Activated gamma-delta T cell treated with Interleukin-2 at 50 U/mL for 16 hours (primary cell): ENCODE measurements at regions not wholly inside any gene's neighbourhood (a gene's known extent, or its start where the extent isn't known, plus 50 kb on each side); places are given as distances from the start of the nearest gene placed in this dataset.

ENCODE experiments used
- DNase-seq: peaks from one replicate; pipeline ENCODE4 v3.0.0-alpha.2; 2020

DNA sequence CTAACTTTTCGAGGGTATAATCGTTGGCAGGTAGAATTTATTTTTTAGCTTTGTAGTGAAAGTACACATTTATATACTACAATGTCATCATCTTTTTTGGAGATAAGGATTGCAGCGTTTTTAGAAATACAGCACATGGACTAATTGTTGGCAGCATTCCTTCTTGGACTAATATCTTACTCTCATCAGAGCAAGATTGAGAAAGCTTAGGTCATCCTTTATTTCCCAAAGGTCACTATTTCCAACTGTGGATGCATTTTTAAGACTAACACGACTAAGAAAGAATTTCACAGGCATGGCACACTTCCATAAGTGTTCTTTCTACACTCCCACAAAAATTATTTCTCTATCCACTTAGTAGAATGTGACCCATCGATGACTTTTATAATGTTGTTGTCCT lies 732.3 kb downstream of the NCAM2 start:
- DNase-seq = no peak

DNA sequence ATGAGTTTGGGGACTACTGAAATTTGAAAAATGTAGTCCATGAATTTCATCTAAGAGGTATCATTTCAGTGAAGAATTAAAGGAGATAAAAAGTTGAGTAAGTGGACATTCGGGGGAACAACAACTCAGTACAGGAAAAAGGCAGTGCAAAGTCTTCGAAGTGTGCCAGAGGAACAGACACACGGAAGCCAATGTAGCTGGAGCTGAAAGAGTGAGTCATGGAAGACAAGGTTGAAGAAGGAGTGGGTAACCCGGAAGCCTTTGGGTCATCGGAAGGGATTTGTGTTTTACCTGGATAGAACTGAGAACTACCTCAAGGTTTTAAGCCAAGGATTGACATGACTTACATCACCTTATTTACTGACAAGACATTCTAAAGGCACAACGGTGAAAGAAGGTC lies 733.4 kb downstream of the NCAM2 start:
- DNase-seq = no peak

DNA sequence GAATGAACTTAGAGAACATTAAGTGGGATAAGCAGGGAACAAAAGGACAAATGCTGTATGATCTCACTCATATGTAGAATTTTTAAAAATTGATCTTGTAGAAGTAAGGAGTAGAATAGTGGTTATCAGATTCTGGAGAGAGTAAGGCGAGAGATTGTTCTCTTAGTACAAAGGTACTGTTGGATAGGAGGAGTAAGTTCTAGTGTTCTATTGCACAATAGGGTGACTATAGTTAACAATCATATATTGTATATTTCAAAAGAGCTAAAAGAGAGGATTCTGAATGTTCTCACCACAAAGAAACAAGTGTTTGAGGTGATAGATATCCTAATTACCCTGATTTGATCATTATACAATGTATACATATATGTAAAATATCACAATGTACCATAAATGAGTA lies 735.9 kb downstream of the NCAM2 start:
- DNase-seq = no peak

DNA sequence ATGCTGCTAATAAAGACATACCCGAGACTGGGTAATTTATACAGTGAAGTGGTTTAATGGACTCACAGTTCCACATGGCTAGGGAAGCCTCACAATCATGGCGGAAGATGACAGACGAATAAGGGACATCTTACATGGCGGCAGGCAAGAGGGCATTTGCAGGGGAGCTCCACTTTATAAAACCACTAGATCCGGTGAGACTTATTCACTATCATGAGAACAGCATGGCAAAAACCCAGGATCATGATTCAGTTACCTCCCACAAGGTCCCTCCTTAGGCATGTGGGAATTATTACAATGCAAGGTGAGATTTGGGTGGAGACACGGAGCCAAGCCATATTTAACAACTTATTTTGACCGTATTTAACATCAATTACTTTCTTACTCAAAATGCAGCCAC lies 739.0 kb downstream of the NCAM2 start:
- no peak for DNase-seq

DNA sequence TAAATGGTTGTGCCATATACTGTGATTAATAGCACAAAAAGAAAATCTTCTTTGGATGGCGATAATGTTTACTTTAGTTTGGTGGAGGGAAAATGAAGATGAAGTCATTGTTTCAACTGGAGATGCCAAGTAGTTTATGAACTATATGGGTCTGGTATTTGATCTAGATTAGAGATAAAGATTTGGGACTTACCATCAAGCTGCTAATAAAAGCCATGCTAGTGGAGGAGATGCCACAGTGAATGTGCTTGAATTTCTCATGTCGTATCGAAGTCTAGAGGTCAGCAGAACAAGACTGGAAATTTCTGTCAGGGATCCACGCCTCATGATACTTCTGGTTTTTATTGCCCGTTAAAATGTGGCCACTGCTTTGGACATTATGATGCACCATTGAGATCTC lies 742.0 kb downstream of the NCAM2 start:
- no peak for DNase-seq

DNA sequence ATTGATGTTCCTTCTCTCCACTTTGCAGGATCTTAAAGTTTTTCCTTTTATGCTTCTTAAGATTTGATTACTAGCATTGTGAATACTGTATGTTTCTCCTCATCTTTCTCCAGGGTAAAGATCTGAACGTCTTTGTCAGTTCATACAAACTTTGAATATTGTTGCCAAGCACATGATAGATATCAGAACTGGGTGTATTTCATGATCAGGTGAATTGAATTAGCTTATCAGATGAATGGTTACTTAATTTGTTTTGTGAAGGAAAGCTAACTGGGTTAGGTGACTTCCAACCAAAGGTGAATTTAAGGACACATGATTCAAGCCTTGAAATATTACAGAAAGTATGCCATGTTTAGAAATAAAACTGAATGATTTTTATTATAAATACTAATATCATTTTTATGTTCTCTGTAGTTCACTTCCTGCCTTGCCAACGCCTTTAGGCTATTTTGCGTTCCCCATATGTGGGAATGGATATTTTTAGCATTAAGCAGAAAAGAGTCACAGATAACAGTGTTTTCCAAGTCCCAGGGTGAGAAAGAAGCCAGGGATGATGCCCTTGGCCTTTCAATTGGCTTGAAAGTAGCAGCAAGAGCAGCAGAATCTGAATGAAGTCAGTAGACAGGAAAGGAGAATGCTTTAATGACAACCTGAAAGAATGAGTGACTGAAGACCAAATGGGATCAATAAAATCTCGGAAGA lies 752.1 kb downstream of the NCAM2 start:
- DNase-seq = no peak

DNA sequence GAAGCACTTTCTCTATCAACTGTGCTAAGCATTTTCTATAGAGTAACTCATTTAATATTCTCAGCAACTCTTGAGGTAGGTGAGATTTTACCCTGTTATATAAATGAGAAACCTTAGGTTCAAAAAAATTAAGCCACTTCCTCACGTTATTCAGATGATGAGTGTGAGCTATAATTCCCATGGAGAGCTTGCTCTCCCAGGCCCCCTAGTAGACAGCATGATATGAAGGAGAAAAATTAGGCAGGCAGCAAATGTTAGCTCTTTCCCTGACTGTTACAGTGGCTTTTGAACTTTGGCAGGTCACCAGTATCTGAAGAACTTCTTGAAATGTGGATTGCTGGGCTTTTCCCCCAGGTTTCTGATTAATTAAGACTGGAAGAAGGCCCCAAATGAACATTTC lies 753.1 kb downstream of the NCAM2 start:
- DNase-seq = no peak

DNA sequence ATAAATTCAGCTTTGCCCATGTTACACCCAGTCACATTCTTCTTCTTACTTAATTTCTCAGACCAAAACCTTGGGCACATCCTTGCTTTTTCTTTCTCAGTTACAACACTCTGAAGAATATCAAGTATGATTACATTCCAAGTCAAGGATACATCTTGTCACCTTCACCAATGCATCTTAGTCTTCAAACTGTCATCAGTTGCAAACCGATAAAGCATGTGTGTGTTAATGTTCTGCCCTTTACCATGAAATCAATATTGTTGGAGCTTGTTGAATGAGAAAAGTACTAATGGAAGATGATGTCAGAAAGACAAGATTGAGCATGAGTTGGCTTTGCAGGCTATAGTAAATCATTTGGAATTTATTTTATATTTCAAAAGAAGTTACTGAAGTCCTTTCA lies 764.6 kb downstream of the NCAM2 start:
- no peak for DNase-seq

DNA sequence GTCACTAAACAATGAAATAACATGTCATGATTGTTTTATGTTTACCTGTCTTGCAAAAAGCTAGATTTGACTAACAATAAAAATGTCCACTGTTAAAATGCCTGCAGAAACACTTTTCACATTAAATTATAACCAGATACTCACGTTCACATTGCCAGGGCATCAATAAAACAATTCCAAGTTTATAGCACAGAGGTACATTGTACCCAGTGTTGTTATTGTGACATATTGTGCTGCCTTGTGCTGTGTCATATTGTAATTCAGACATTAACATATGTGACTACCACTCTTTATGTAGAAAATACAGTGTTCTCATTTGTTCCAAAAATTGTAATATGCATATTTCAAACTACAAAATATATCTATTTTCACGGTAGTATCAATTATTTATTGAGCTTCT lies 766.1 kb downstream of the NCAM2 start:
- no peak for DNase-seq

DNA sequence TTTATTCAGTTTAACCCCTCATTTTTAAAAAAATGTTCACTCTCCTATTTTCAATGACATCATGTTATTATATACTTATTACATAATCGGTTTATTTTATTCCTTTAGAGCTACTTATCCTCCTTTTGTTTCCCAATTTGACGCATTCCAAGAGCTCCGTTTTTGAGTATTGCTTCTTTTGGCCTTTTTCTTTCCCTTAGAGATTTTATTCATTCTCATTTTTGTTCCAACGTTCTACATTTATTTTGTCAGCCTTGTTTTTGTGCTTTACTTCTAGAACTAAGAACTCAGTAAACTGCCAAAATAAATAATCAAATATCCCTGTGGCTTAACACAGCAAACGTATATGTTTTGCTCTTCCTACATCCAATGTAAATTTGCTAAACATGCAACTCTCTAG lies 769.1 kb downstream of the NCAM2 start:
- DNase-seq = no peak

DNA sequence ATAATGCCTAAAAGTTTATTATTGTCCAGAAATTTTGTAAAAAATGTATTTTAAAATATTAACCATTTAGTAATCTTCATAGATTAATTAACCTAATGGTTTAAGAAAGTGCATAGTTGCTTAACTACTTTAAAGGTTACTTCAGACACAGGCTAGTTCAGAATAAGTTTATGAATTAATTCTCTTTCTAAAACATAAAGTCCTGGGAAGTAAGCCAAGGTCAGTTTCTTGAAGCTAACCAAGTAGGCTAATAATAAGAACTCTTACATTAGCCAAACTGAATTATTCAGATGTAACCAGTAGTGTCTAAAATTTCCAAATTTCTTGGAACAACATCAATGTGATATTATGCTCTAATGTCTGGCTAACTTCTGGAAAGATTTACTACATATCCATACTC lies 790.4 kb downstream of the NCAM2 start:
- DNase-seq = no peak

DNA sequence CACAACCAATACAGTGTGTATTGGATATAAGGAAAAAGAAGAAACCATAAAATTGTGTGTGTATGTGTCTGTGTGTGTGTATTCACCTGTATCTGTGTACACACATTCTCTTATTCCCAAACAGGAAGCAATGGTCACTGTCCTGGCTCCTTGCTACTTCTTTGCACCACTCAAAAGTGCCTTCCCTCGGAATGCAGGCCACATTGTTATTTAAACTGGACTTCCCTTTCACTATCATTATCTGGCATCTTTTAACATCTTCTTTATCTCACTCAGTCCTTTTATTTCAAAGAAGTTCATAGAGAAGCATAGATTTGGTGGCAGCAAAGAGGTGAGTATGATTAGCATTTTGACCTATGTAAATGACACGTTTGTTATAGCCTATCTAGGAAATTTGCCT lies 803.7 kb downstream of the NCAM2 start:
- no peak for DNase-seq

DNA sequence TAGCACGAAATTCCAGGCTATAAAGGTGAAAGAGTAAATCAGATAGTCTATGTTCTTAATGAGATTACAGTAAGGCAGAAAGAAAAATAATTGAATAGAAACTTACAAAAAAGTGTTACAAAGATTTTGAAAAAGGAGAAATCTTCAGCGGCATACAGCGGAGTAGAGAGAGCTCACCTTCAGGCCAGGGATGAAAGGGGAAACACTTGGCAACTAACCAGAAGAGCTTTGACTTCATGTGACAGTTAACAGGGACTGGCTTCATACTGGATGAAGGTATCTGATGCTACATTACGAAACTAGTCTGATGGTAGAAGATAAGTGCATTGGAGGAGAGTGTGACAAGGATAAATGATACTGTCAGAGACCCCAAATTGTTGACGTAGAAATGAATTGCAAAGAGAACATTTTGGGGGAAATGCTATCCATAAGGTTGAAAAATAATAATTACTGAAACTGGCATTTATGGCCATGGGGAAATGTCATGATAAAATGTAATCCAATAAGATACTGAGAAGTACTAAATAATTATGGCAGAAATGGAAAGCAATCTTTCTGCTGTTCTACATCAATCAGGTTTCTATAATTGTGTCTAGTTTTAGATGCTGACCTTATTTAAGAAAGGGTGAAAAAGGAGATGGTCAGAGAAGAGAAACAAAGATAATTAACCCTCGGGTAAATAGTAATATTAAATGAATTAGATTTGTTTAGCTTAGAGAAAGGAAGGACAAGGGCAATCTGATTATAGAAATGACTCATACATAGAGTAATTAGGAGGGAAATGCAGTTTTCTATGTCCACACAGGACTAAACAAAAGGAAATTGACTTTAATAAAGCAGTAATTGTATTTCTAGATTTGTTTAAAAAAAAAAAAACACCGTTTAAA lies 808.7 kb downstream of the NCAM2 start:
- DNase-seq = no peak

DNA sequence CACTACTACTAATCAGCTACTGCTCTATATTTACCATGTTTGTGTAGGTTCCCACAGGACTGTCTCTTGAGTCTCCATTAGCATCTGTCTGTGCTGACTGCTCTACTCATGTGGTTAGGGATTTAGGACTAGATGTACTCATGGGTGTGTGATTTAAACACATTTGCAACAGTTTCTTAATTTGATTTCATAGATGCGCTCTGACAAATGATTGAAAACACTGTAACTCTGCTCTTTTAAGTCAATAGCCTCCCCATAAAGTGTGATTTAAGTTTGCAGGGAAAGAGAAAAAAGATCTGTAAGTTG lies 809.3 kb downstream of the NCAM2 start:
- DNase-seq = no peak

DNA sequence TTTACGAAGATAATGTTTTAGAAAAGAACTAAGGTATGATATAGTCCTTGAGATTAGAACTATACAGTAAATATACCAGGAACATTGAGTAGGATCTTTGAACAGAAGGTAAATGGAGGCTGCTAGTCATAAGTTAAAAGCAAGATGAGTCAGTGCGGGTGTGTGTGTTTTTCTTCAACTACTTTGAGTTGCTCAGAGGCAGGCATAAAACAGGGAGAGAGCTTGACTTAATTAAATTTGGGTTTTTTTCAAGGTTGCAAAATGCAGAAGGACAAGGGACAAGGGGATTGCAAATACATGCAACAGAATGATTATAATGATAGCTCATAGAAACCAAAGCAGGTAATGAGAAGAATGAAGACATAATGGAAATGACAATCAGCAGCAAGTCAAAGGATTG lies 815.1 kb downstream of the NCAM2 start:
- DNase-seq = no peak

DNA sequence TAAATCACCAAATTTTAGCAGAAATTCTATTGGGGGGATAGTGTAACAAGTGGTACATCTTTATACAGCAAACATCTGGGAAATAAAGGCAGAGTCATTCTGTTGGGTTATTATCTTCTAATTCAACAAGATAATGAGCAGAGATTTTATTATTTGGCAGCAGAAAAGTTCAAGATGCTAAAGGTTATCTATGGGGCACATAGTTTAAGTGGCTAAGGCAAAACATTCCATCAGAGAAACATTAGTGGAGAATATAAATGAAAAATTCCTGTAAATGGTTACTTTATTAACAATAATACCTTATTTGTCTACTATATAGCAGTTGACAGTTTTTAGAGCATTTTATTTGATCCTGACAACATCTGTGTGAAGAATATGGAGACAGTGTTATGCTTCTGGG lies 815.7 kb downstream of the NCAM2 start:
- no peak for DNase-seq

DNA sequence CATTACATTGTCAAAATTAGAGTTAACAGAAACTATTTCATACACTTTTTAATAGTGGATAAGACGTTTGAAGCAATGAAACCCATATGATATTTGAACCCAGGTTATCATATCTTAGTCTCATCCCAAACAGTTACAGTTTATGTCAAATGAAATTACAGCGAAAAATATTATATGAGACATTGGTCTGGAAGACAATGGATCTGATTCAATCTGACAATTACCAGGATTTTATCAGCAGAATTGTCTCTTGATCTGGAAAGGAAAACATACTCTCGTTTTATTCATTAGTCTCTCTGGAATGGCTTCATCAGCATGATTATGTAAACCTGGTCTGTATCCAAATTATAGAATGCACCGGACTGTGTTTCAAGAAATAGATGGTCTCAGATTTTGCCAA lies 818.6 kb downstream of the NCAM2 start:
- DNase-seq = no peak

DNA sequence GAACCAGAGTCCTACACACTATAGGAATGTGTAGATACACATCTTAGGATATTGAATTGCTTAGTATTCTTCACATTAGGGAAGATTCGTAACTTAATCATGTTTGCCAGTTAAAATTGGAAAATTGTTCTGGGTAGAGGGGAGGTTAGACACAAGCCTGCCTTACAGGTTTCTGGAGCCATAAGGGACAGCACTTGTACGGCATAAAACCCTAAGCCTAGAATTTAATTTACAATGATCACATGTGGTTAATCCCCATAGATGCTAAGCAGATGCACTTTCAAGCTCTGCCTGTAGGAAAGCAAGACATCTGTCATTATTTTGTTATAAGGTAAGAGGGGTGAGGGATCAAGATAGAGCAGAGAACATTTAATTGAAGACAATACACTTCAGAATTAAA lies 820.7 kb downstream of the NCAM2 start:
- DNase-seq = no peak

DNA sequence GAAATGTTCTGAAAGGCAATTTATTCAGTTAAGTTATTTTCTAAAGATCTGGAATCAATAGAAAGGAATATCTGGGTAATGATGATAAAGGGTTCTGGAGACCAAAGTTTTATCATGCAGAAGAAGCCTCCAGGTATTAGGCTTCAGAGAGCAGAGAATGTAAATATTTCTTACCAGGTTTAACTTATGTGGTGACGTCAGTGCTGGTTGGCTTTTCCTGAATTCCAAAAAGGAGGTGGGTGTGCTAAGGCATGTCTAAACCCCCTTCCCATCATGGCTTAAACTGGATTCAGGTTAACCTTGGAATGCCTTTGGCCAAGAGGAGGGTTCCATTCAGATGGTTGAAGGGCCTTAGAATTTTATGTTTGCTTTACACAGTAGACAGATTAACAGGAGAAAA lies 829.9 kb downstream of the NCAM2 start:
- DNase-seq = no peak

DNA sequence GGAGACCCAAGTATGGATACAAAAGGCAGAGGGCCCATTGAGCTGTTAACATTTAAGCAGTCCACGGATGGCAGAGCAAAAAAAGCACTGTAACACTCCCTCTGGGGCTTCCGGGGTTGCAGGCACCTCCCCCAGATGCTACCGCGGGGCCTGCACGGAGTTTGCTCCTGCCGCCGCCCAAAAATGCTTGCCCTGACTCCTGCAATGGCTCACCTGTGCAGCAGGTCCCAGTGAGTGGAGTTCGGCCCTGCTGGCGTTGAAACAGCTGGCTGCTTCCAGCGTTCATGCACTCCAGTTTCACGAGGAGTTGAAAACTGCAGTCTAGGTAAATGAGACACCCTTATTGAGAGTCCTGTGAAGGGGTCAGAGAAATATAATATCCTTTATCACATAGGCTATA lies 832.8 kb downstream of the NCAM2 start:
- DNase-seq = no peak

DNA sequence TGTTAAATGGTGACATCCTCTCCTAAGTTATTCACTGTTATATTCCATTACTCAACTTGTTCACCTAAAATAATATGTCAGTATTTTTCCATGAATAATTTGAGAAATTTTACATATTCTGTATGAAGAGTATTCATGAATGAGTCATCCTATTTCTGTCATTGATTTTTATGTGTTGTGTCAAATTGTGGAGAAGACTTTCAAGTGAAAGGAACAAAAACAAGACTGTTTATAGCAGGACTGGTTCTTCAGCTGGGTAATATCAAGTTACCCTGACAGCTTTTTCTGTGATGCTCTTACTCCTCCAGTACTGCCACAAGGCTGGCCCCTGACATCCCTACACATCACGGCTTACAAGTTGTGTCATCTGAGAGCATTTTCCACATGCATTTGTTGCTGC lies 847.7 kb downstream of the NCAM2 start:
- DNase-seq = no peak

DNA sequence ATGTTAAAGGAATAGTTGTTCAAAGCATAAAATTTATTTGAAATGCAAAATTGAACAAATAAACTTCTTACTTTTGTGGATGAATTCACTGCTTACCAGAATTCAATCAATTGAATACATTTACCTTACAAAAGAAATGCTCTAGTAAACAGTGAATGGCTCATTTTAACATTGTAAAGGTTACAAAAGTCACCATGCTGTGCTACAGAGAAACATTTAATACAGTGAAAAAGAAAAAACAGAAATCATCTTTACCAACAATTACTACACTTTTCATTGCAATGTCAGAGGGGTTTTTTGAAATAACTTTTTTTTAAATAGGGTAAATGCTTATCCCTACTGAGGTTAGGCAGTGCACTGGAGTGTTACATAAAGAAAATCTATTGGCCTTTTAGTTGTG lies 853.0 kb downstream of the NCAM2 start:
- DNase-seq = no peak

DNA sequence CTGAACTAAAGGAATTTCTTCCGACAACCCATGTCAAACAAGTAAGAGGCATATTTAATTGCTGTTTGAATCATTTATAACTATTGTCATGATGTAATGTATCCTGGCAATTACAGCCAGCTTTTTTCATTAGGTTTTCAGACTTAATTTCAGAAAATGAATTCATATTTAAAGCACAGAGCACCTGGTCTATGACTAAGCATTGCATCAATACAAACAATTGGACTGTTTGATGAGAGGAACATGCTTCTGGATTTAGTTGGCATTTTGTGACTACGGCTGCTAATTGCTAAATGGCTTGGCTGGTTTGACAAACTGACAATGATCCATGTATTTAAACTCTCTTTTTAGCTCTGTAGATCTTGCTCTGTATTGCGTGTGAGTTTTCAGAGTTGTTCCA lies 853.4 kb downstream of the NCAM2 start:
- DNase-seq = no peak

DNA sequence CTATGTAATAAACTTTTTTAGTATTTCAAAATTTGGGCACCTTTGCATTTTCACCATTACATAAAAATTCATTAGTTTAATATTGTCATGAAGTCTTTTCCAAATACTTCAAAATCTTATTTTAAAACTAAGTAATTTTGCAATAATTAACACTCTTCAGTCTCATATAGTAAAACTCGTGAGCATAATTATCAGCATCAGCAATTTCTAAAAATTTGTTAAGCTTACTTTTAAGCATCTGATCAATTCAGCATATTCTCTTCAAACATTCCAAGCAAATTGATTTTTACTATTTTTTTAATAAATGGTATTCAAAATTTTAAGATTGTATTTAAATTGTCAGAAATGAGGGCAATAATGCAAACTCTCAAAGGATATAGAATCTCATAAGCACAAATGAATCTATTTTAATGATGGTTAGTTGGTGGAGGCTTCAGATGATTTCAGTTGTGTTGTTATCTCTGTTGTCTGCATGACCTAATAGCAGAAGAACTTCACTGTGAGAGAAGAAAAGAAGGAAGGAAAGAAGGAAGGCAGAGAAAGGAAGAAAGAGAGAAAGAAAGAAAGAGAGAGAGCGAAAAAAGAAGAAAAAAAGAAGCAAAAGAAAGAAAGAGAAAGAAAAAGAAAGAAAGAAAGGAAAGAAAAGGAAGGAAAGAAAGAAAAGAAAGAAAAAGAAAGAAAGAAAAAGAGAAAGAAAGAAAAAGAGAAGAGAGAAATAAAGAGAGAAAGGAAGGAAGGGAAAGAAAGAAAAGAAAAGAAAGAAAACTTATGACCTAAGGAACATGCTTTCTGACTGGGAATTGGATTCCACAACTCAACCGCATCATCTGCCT lies 860.5 kb downstream of the NCAM2 start:
- no peak for DNase-seq
